A549 (cell line): ENCODE measurements at regions not wholly inside any gene's neighbourhood (a gene's known extent, or its start where the extent isn't known, plus 50 kb on each side); places are given as distances from the start of the nearest gene placed in this dataset.

Experiments used
- ATAC-seq, 2 experiments: fragments of 200-7000 bp in 1 of 2; fragments of >200 bp in 1 of 2; cut with Nextera tagmentation in 1 of 2; cut with Tn5 transposase in 1 of 2; 3 replicates each; pipeline versions ENCODE4 v1.8.0 to v1.9.1; 2018 to 2020; ENCODE audit warnings: mild to moderate bottlenecking in 1 of 2, moderate library complexity in 1 of 2
- CTCF ChIA-PET: fragments of 300-600 bp; sonication (Branson Sonifier 250); formaldehyde crosslinking; extraction: SDS; loops from one replicate; lab custom pipeline; 2021; ENCODE audit warnings: antibody characterized with exemption, inconsistent platforms; lab: Yijun Ruan, JAX
- POLR2A ChIA-PET: fragments of 350-600 bp; formaldehyde crosslinking; extraction: SDS; loops from one replicate; lab custom pipeline; 2021; ENCODE audit warnings: antibody characterized with exemption, inconsistent platforms; lab: Yijun Ruan, JAX
- DNase-seq, 2 experiments: peaks; one replicate each; pipeline versions ENCODE4 v3.0.0 to v3.0.0-alpha.2; 2011 to 2016; ENCODE audit warnings: low read depth in 1 of 2, low spot score in 1 of 2
- FAIRE-seq: peaks from 2 replicates; lab custom pipeline; 2011; peaks lifted over from hg19 to GRCh38; lab: Jason Lieb, UNC
- H3K27ac ChIP-seq, 2 experiments: fragments of >200 bp; sonication (Bioruptor Twin); formaldehyde crosslinking; 3 replicates each; pipeline ENCODE4 v1.5.1; 2016 to 2017
- H3K4me1 ChIP-seq: fragments of >200 bp; sonication (Bioruptor Twin); formaldehyde crosslinking; 3 replicates; pipeline ENCODE4 v1.6.1; 2016
- H3K4me2 ChIP-seq: fragments of >200 bp; sonication (Bioruptor Twin); formaldehyde crosslinking; 3 replicates; pipeline ENCODE4 v1.6.1; 2016
- H3K4me3 ChIP-seq: fragments of >200 bp; sonication (Bioruptor Twin); formaldehyde crosslinking; 3 replicates; pipeline ENCODE4 v1.5.1; 2016
- H3K9me3 ChIP-seq: fragments of >200 bp; sonication (Bioruptor Twin); formaldehyde crosslinking; 3 replicates; pipeline ENCODE4 v1.6.1; 2016
- CHD2 ChIP-seq: fragments of 150-350 bp; IDR thresholded peaks from 2 replicates; pipeline ENCODE4 v1.6.1; 2014; ENCODE audit warnings: low read length; ENCODE audit not compliant: partially characterized antibody
- EHF ChIP-seq: fragments of 250-450 bp; sonication (Bioruptor Pico); IDR thresholded peaks from 2 replicates; pipeline ENCODE4 v1.5.0; 2020; ENCODE audit warnings: mild to moderate bottlenecking
- EHMT2 ChIP-seq: fragments of 200-600 bp; sonication (generic); IDR thresholded peaks from 2 replicates; pipeline ENCODE4 v1.6.1; 2016; ENCODE audit warnings: antibody characterized with exemption, low read depth, mild to moderate bottlenecking, moderate library complexity
- EP300 ChIP-seq, 2 experiments: fragments of >200 bp; sonication (Bioruptor Twin); formaldehyde crosslinking; IDR thresholded peaks; 2 replicates in 1 of 2; 3 replicates in 1 of 2; pipeline ENCODE4 v1.6.1; 2016 to 2017
- HDAC2 ChIP-seq: fragments of 200-600 bp; sonication (generic); IDR thresholded peaks from 2 replicates; pipeline ENCODE4 v1.6.1; 2016
- HEYL ChIP-seq: fragments of 250-450 bp; sonication (Bioruptor Pico); IDR thresholded peaks from 2 replicates; pipeline ENCODE4 v1.8.0; 2021; ENCODE audit warnings: mild to moderate bottlenecking, moderate library complexity
- HOXA7 ChIP-seq: fragments of 250-450 bp; sonication (Bioruptor Pico); IDR thresholded peaks from 2 replicates; pipeline ENCODE4 v1.5.0; 2020; ENCODE audit warnings: mild to moderate bottlenecking, moderate library complexity
- HOXB13 ChIP-seq: fragments of 250-450 bp; sonication (Bioruptor Pico); IDR thresholded peaks from 2 replicates; pipeline ENCODE4 v1.5.0; 2020; ENCODE audit warnings: low read depth, mild to moderate bottlenecking, moderate library complexity
- HOXB5 ChIP-seq: fragments of 250-450 bp; sonication (Bioruptor Pico); IDR thresholded peaks from 2 replicates; pipeline ENCODE4 v1.5.0; 2020; ENCODE audit warnings: mild to moderate bottlenecking, moderate library complexity
- NPAS2 ChIP-seq: fragments of 250-450 bp; sonication (Bioruptor Pico); IDR thresholded peaks from 2 replicates; pipeline ENCODE4 v1.8.0; 2022; ENCODE audit warnings: mild to moderate bottlenecking, moderate library complexity, borderline replicate concordance
- NR3C1 ChIP-seq: fragments of >200 bp; sonication (Bioruptor Twin); formaldehyde crosslinking; IDR thresholded peaks from 3 replicates; pipeline ENCODE4 v1.6.1; 2017
- ZC3H11A ChIP-seq: fragments of 450-650 bp; IDR thresholded peaks from 2 replicates; pipeline ENCODE4 v1.6.1; 2014; ENCODE audit warnings: antibody characterized with exemption, mild to moderate bottlenecking
- ZNF302 ChIP-seq: fragments of 250-450 bp; sonication (Bioruptor Pico); IDR thresholded peaks from 2 replicates; pipeline ENCODE4 v1.9.0; 2021; ENCODE audit warnings: inconsistent platforms, mild to moderate bottlenecking, moderate library complexity
- ZSCAN20 ChIP-seq: fragments of 250-450 bp; sonication (Bioruptor Pico); IDR thresholded peaks from 2 replicates; pipeline ENCODE4 v1.8.0; 2022; ENCODE audit warnings: mild to moderate bottlenecking, moderate library complexity
- WGBS: methylation state at CpG from one replicate; pipeline ENCODE4 v1.1.6; 2017; ENCODE audit errors: missing lambda C conversion rate; 5-methylcytosine and 5-hydroxymethylcytosine counted together
- TF ChIP-seq, protein P1 (sequence below): IDR thresholded peaks from 2 replicates; pipeline ENCODE4 v1.6.1; 2012
- TF ChIP-seq, protein P2 (sequence below): fragments of 250-450 bp; sonication (Bioruptor Pico); IDR thresholded peaks from 2 replicates; pipeline ENCODE4 v1.5.0; 2020; ENCODE audit warnings: low read depth, mild to moderate bottlenecking, moderate library complexity
- TF ChIP-seq, protein P3 (sequence below): fragments of 150-350 bp; IDR thresholded peaks from 2 replicates; pipeline ENCODE4 v1.6.1; 2014; ENCODE audit warnings: low read depth, mild to moderate bottlenecking, low read length
- TF ChIP-seq, protein P4 (sequence below): fragments of 200-600 bp; sonication (generic); IDR thresholded peaks from 2 replicates; pipeline ENCODE4 v1.6.1; 2016; ENCODE audit warnings: antibody characterized with exemption, mild to moderate bottlenecking, moderate library complexity
- TF ChIP-seq, protein P5 (sequence below): fragments of 450-650 bp; IDR thresholded peaks from 2 replicates; pipeline ENCODE4 v1.6.1; 2014; ENCODE audit warnings: antibody characterized with exemption
- TF ChIP-seq, protein P6 (sequence below): fragments of >200 bp; sonication (Bioruptor Twin); formaldehyde crosslinking; IDR thresholded peaks from 2 replicates; pipeline ENCODE4 v1.6.1; 2016

DNA sequence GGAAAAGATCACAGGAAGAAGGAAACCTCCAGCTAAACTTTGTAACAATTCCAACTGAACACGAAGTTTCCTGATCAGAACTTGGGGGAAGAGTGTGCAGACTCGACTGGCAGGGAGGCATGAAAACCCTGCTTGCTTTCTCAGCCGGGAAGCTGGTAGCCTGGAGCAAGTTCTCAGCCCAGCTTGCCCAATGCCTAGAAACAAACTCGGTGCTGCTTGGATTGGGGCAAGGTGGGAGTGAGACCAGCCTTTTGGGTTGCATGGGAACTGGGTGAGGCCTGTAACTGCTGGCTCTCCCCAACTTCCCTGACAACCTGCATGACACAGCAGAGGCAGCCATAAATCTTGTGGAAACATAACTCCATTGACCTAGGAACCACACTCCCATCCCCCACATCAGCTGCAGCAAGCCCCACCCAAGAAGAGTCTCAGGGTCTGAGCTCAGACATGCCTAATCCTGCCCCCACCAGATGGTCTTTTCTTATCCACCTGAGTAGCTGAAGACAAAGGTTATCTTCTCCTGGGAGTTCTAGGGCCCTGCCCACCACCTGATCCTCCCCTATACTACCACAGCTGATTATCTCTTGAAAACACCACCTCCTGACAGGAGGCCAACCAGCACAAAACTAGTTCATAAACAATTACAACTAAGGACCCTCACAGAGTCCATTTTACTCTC, 1859.7 kb upstream of the CELF4 start:
- ChIA-PET POLR2A (no interaction called here), CTCF (no interaction called here)
- TF ChIP-seq, protein P1, sequence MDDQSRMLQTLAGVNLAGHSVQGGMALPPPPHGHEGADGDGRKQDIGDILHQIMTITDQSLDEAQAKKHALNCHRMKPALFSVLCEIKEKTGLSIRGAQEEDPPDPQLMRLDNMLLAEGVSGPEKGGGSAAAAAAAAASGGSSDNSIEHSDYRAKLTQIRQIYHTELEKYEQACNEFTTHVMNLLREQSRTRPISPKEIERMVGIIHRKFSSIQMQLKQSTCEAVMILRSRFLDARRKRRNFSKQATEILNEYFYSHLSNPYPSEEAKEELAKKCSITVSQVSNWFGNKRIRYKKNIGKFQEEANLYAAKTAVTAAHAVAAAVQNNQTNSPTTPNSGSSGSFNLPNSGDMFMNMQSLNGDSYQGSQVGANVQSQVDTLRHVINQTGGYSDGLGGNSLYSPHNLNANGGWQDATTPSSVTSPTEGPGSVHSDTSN = no peak
- TF ChIP-seq EHF = no peak
- TF ChIP-seq NR3C1 = no peak
- TF ChIP-seq, protein P2, sequence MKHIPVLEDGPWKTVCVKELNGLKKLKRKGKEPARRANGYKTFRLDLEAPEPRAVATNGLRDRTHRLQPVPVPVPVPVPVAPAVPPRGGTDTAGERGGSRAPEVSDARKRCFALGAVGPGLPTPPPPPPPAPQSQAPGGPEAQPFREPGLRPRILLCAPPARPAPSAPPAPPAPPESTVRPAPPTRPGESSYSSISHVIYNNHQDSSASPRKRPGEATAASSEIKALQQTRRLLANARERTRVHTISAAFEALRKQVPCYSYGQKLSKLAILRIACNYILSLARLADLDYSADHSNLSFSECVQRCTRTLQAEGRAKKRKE (CRISPR knock-in tag) = no peak
- TF ChIP-seq, protein P3, sequence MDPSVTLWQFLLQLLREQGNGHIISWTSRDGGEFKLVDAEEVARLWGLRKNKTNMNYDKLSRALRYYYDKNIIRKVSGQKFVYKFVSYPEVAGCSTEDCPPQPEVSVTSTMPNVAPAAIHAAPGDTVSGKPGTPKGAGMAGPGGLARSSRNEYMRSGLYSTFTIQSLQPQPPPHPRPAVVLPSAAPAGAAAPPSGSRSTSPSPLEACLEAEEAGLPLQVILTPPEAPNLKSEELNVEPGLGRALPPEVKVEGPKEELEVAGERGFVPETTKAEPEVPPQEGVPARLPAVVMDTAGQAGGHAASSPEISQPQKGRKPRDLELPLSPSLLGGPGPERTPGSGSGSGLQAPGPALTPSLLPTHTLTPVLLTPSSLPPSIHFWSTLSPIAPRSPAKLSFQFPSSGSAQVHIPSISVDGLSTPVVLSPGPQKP = no peak
- TF ChIP-seq HDAC2 = no peak
- TF ChIP-seq EP300 (IDR thresholded peaks at IDR 0.05) = no peak
- no peak for TF ChIP-seq CHD2
- no peak for TF ChIP-seq HOXB5 (CRISPR knock-in tag)
- TF ChIP-seq ZNF302 (CRISPR knock-in tag) = no peak
- TF ChIP-seq, protein P4, sequence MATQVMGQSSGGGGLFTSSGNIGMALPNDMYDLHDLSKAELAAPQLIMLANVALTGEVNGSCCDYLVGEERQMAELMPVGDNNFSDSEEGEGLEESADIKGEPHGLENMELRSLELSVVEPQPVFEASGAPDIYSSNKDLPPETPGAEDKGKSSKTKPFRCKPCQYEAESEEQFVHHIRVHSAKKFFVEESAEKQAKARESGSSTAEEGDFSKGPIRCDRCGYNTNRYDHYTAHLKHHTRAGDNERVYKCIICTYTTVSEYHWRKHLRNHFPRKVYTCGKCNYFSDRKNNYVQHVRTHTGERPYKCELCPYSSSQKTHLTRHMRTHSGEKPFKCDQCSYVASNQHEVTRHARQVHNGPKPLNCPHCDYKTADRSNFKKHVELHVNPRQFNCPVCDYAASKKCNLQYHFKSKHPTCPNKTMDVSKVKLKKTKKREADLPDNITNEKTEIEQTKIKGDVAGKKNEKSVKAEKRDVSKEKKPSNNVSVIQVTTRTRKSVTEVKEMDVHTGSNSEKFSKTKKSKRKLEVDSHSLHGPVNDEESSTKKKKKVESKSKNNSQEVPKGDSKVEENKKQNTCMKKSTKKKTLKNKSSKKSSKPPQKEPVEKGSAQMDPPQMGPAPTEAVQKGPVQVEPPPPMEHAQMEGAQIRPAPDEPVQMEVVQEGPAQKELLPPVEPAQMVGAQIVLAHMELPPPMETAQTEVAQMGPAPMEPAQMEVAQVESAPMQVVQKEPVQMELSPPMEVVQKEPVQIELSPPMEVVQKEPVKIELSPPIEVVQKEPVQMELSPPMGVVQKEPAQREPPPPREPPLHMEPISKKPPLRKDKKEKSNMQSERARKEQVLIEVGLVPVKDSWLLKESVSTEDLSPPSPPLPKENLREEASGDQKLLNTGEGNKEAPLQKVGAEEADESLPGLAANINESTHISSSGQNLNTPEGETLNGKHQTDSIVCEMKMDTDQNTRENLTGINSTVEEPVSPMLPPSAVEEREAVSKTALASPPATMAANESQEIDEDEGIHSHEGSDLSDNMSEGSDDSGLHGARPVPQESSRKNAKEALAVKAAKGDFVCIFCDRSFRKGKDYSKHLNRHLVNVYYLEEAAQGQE = no peak
- TF ChIP-seq ZSCAN20 (CRISPR knock-in tag) = no peak
- no peak for TF ChIP-seq EHMT2
- TF ChIP-seq, protein P5, sequence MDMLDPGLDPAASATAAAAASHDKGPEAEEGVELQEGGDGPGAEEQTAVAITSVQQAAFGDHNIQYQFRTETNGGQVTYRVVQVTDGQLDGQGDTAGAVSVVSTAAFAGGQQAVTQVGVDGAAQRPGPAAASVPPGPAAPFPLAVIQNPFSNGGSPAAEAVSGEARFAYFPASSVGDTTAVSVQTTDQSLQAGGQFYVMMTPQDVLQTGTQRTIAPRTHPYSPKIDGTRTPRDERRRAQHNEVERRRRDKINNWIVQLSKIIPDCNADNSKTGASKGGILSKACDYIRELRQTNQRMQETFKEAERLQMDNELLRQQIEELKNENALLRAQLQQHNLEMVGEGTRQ = no peak
- TF ChIP-seq, protein P6, sequence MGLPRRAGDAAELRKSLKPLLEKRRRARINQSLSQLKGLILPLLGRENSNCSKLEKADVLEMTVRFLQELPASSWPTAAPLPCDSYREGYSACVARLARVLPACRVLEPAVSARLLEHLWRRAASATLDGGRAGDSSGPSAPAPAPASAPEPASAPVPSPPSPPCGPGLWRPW = no peak

DNA sequence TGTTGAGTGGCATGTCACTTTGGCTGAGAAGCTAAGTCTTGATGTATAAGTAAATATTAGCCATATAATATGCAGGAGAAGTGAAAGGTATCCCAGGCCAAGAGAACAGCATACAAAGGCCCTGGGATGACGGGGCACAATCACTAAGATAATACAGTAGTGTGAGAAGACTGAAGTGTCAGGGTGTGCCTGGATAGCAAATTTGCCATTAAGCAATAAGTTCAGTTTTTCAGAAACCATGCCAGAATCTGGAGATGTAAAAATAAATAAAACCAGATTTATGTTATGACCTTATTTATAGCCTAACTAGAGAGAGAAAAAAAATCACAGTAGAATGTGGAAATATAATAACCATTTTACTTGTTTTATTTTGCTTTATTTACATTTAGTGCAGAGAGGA, 1858.7 kb upstream of the CELF4 start:
- DNase-seq (no peak), ATAC-seq (no peak), FAIRE-seq (no peak)
- Histone ChIP-seq H3K4me1 (no peaks in the 10 kb centered on the region), H3K9me3 (no peaks in the 10 kb centered on the region), H3K4me3 (no peak overlapping the region), H3K4me2 (no peak overlapping the region), H3K27ac (no peak overlapping the region)
- TF ChIP-seq HOXB13 (CRISPR knock-in tag) = no peak
- TF ChIP-seq ZC3H11A = no peak
- no peak for TF ChIP-seq NPAS2 (CRISPR knock-in tag)
- no peak for TF ChIP-seq HEYL
- TF ChIP-seq HOXA7 (CRISPR knock-in tag) = no peak
- no peak for TF ChIP-seq EP300 (IDR thresholded peaks at IDR 0.05)
- ChIA-PET CTCF (no interaction called here), POLR2A (no interaction called here)
- WGBS = 85% methylated on average over 1 of the region's 1 CpG

More for the DNA sequence above, 1859.7 kb upstream of the CELF4 start:
- Histone ChIP-seq H3K9me3 (no peaks in the 10 kb centered on the region), H3K27ac (no peak overlapping the region), H3K4me3 (no peak overlapping the region), H3K4me1 (no peaks in the 10 kb centered on the region), H3K4me2 (no peak overlapping the region)
- ATAC-seq (no peak), DNase-seq (no peak), FAIRE-seq (no peak)
- 75% methylated on average over 4 of the region's 4 CpGs for WGBS
